Parathyroid adenoma (tissue), 2 donors: ENCODE measurements at regions not wholly inside any gene's neighbourhood (a gene's known extent, or its start where the extent isn't known, plus 50 kb on each side); places are given as distances from the start of the nearest gene placed in this dataset.

Experiments
- H2AFZ ChIP-seq: fragments of 300-600 bp; sonication (generic); one replicate; pipeline ENCODE4 v1.7.0; 2017; ENCODE audit warnings: antibody characterized with exemption, mild to moderate bottlenecking
- H3K27ac ChIP-seq: fragments of 300-600 bp; sonication (generic); one replicate; pipeline ENCODE4 v1.7.0; 2017
- H3K27me3 ChIP-seq: fragments of 300-600 bp; sonication (generic); one replicate; pipeline ENCODE4 v1.7.0; 2017; ENCODE audit warnings: low read length; ENCODE audit not compliant: control insufficient read depth, insufficient read depth
- H3K36me3 ChIP-seq: fragments of 300-600 bp; sonication (generic); one replicate; pipeline ENCODE4 v1.7.0; 2017; ENCODE audit warnings: low read length; ENCODE audit not compliant: control insufficient read depth, insufficient read depth
- H3K4me1 ChIP-seq: fragments of 300-600 bp; sonication (generic); one replicate; pipeline ENCODE4 v1.7.0; 2017; ENCODE audit warnings: control low read depth
- H3K4me2 ChIP-seq: fragments of 300-600 bp; sonication (generic); one replicate; pipeline ENCODE4 v1.7.0; 2017; ENCODE audit warnings: low read length
- H3K4me3 ChIP-seq: fragments of 300-600 bp; sonication (generic); one replicate; pipeline ENCODE4 v1.7.0; 2017; ENCODE audit warnings: low read depth, low read length
- H3K79me2 ChIP-seq: fragments of 300-600 bp; sonication (generic); one replicate; pipeline ENCODE4 v1.7.0; 2017; ENCODE audit warnings: control low read depth
- H3K9ac ChIP-seq: fragments of 300-600 bp; sonication (generic); one replicate; pipeline ENCODE4 v1.7.0; 2017; ENCODE audit warnings: mild to moderate bottlenecking
- H3K9me3 ChIP-seq: fragments of 300-600 bp; sonication (generic); one replicate; pipeline ENCODE4 v1.7.0; 2017; ENCODE audit warnings: low read length; ENCODE audit not compliant: control insufficient read depth
- CTCF ChIP-seq: fragments of 300-600 bp; sonication (generic); IDR thresholded peaks from one replicate; pipeline ENCODE4 v1.7.0; 2017; ENCODE audit warnings: antibody characterized with exemption, mild to moderate bottlenecking
- donor health status: primary hyperparathyroidism.

GRCh38 chr10:106317554-106317953 lies 847.0 kb downstream of the SORCS1 start:
- H3K4me1 ChIP-seq, result no peaks in the 10 kb centered on the region
- H3K36me3 ChIP-seq, result no peaks in the 10 kb centered on the region
- H3K4me2 ChIP-seq, result no peak overlapping the region
- no peak overlapping the region for H2AFZ ChIP-seq
- H3K27ac ChIP-seq, result no peak overlapping the region
- TF ChIP-seq CTCF, result no peak
- H3K9me3 ChIP-seq, result no peaks in the 10 kb centered on the region
- H3K9ac ChIP-seq, result no peak overlapping the region
- H3K79me2 ChIP-seq, result no peaks in the 10 kb centered on the region
- no peaks in the 10 kb centered on the region for H3K27me3 ChIP-seq
- H3K4me3 ChIP-seq, result no peak overlapping the region

- no peak overlapping the region for H3K27ac ChIP-seq
- H2AFZ ChIP-seq, result no peak overlapping the region
- H3K36me3 ChIP-seq, result no peaks in the 10 kb centered on the region
- no peak overlapping the region for H3K4me3 ChIP-seq
- no peaks in the 10 kb centered on the region for H3K9me3 ChIP-seq
- no peaks in the 10 kb centered on the region for H3K79me2 ChIP-seq
- TF ChIP-seq CTCF, result no peak
- no peaks in the 10 kb centered on the region for H3K27me3 ChIP-seq
- H3K4me2 ChIP-seq, result no peak overlapping the region
- no peak overlapping the region for H3K9ac ChIP-seq
- no peaks in the 10 kb centered on the region for H3K4me1 ChIP-seq
Observed at GRCh38 chr10:106313041-106313440, 851.5 kb downstream of the SORCS1 start.

GRCh38 chr10:106312087-106312486 lies 852.4 kb downstream of the SORCS1 start:
- TF ChIP-seq CTCF, result no peak
- no peaks in the 10 kb centered on the region for H3K36me3 ChIP-seq
- no peaks in the 10 kb centered on the region for H3K9me3 ChIP-seq
- H3K4me3 ChIP-seq, result no peak overlapping the region
- no peak overlapping the region for H3K4me2 ChIP-seq
- no peaks in the 10 kb centered on the region for H3K79me2 ChIP-seq
- no peak overlapping the region for H3K9ac ChIP-seq
- no peaks in the 10 kb centered on the region for H3K27me3 ChIP-seq
- no peak overlapping the region for H3K27ac ChIP-seq
- H3K4me1 ChIP-seq, result no peaks in the 10 kb centered on the region
- H2AFZ ChIP-seq, result no peak overlapping the region

GRCh38 chr10:106311590-106311989 lies 852.9 kb downstream of the SORCS1 start:
- Histone ChIP-seq H3K36me3 (no peaks in the 10 kb centered on the region), H3K4me1 (no peaks in the 10 kb centered on the region), H3K27ac (no peak overlapping the region), H3K9ac (no peak overlapping the region), H3K79me2 (no peaks in the 10 kb centered on the region), H3K4me2 (no peak overlapping the region), H3K4me3 (no peak overlapping the region), H2AFZ (no peak overlapping the region), H3K9me3 (no peaks in the 10 kb centered on the region), H3K27me3 (no peaks in the 10 kb centered on the region)
- TF ChIP-seq CTCF, result no peak

GRCh38 chr10:106310596-106310995 lies 853.9 kb downstream of the SORCS1 start:
- no peak for TF ChIP-seq CTCF
- H2AFZ ChIP-seq, result no peak overlapping the region

More at GRCh38 chr10:106310596-106310995, 853.9 kb downstream of the SORCS1 start:
- Histone ChIP-seq H3K27ac (no peak overlapping the region), H3K27me3 (no peaks in the 10 kb centered on the region), H3K4me3 (no peak overlapping the region), H3K36me3 (no peaks in the 10 kb centered on the region), H3K4me2 (no peak overlapping the region), H3K4me1 (no peaks in the 10 kb centered on the region), H3K79me2 (no peaks in the 10 kb centered on the region), H3K9ac (no peak overlapping the region), H3K9me3 (no peaks in the 10 kb centered on the region)
